HG03521 (cell line): ENCODE measurements at regions not wholly inside any gene's neighbourhood (a gene's known extent, or its start where the extent isn't known, plus 50 kb on each side); places are given as distances from the start of the nearest gene placed in this dataset.

Experiments
- ATAC-seq: cut with Tn5 transposase; IDR thresholded peaks from one replicate; pipeline ENCODE4 v1.9.1; 2021; ENCODE audit warnings: mild to moderate bottlenecking, moderate library complexity; ENCODE audit not compliant: unreplicated experiment

DNA sequence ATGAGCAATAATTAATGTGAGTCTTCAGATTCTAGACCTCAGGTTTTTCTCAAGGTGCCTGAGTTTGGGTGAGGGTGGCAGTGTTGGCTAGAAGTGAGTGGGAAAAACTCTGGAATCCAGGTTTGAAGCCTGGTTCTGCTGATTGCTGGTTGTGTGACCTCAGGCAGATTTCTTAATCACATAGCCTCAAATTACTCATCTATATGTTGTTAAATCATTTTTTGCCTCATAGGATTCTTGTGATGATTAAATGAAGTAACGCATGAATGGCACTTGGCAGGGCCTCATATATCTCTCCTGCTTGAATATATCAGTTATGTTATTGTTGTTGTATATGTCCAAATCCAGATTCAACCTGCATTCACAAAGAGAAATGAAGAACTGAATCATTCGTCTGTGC lies 60.5 kb downstream of the NR2F2 start:
- no peak for ATAC-seq

DNA sequence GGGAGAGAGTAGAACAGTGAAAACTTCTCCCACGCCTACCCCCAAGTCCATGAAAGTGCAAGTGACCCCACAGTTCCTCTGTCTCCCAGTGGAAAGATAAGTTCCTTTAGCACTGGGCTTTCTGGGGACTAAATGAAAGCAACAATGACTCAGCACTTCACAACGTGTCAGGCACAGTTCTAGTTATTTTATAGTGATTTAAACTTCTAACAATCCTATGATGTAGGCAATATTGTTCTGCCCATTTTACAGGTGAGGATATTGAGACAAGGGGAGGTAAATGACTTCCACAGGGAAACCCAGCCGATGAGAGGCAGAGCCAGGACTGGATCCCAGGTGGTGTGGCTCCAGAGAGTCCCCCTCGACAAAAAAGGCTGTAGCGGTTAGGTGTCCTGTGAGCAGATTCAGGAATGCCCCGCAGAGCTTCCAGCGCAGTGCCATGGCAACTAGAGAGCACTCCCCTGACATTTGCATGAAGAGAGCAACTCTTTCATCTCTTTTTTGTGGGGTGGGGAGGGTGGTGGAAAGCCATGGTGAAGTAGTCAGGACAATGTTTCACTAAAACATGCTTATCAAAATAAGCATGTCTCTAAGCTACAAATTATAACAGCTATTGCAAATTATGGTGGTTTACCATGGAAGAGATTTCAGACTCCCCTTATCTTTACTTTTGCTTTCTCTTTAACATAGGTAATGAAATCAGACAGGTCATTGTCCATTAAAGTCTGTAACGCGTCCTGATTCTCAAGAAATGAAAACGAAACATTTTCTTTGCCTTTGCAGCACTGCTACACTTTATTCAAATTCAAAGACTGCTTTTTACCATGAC lies 62.1 kb downstream of the NR2F2 start:
- no peak for ATAC-seq

DNA sequence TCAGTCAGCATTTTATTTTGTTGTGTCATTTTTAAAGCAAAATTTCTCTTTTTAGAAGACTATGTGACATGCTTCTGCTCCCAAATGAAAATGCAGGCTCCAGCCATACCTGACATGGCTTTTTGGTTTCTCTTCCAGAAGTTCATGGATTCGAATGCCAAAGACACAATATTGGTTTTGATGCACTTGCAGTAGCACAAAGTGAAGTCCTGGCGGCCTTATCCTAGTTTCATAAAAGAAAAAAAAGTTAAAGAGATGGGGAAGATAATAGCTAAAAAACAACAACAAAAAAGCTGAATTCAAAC lies 62.7 kb downstream of the NR2F2 start:
- ATAC-seq: no peak

DNA sequence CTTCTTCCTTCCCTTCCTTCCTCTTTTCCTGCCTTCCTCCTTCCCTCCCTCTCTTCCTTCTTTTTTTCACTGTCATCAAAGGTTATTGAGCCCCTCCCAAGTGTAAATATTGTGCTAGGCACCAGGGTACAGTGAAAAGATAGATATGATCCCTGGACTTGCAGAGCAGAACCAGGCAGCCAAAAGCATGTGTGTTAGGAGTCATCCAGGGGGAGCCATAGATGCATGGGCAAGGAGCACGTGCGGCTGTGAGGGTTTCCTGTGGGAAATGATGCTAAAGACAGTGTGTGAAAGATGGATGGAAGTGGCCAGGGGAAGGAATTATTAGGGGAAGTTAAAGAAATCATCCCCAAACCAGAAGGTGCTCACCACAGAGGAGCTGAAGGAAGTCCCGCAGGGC lies 65.2 kb downstream of the NR2F2 start:
- ATAC-seq: no peak

DNA sequence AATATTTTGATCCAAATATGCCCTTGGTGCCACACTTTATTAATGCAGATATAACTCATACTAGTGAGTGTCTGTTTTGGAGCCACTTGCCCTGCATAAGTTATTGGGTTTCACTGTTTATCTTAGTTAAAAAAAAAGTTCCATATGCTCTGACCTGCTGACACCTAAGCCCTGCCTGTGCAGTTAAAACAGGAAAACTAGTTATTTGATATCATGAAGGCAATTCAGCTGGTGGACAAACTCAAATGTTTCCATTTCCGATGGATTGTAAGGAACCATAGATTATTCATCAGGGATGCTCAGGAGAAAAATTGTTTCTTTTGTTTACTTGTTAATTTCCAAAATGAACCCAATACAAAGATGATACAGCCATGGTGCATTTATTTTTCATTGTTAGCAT lies 68.3 kb downstream of the NR2F2 start:
- ATAC-seq: no peak

DNA sequence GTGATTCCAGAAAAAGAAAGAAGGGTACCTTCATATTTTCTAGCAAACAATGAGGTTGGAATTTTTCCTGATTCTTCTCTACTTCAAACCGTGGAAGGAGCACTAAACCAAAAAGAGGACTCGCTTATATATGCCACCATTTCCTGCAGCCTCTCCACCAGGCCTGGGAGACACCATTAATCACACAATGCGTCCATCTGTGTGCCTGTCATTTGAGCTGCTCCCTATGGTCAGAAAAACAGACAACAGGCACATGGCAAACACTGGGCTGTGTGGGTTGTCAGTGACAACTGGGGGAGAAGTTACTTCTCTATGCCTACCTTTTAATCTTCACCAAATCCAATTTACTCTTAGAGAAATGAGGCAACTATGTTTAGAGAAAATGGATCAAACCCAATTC lies 71.9 kb downstream of the NR2F2 start:
- no peak for ATAC-seq

DNA sequence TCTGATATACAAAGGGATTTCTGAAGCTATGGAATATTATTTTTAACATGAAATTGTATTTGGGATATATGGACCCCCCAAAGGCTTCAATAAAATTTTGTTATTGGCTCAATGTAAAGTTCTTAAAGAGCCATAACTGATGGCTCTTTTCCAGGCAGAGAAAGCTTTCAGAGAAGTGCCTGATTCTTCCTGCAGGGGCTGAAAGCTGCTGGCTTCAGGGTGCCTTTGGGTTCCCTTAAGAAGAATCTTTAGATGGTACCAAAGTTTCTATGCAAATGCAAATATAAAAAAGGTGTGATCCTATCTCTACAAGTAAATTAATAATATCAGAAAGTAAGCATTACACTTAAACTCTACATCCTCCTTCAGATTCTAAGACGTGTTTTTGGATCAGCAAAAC lies 72.6 kb downstream of the NR2F2 start:
- ATAC-seq: no peak

DNA sequence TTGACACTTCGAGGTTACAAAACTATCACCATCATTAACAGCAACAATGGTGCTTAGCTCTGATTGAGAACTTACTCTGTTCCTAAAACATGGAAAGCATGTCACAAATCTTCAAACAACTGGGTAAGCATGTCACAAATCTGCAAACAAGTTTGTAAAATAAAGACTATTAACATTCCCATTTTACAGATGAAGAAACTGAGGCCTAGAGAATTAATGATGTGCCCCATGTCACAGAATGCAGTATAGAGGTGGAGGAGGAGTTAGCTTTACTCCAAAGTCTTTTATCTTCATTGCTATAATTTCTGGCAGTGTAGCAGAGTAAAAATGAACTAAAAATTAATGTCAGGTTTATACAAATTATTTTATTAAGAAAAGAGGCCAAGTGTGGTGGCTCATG lies 73.4 kb downstream of the NR2F2 start:
- no peak for ATAC-seq

DNA sequence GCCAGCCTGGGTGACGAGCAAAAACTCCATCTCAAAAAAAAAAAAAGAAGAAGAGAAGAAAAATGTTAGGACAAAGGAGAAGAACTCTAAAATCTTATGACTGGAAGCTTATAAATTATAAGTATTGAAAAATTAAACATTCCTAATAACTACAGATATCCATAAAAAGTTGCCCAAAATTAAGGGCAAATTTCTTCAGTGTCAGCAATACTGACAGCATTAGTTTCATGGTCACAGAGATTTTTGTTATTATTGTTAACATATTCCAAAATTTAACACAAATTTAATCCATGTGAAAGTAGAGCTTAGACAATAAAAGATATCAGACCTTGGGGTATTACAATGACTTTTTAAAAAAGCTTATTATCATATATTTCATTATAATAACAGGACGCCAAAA lies 74.1 kb downstream of the NR2F2 start:
- no peak for ATAC-seq

DNA sequence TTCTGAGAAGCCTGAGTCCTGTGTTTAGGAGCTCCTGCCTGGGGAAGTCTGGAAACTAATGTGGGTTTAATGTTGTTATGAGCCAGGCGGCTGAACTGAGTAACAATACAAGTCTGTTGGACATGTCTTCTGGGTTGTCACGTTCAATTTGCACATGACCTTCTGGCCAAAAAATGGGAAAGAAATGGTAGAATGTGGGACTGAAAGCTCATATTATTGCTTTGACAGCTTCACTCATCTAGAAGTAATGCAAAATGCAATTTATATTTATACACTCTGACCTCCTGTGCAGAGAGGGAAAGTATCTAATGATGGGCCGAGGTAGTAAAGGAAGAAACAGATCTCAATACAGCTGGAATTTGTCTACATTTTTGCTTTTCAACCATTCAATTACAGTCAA lies 75.8 kb downstream of the NR2F2 start:
- no peak for ATAC-seq

DNA sequence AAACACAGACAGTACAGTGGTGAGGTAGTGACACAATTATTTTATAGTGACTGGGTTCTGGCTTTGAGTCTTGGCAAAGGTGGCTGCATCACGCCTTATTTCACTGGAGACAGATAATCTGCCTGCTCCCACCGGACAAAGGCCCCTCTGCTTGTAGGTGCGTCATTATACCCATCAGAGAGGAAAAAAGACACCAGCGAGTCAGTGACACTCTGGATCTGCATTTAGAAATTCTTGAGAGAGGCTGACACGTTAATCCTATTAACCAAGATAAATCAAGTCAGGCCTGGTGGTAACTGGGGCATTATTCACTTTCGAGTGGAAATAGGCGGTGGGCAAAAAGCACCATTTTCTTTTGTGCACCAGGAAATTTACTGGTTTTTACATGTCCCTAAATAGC lies 76.2 kb downstream of the NR2F2 start:
- ATAC-seq: no peak

DNA sequence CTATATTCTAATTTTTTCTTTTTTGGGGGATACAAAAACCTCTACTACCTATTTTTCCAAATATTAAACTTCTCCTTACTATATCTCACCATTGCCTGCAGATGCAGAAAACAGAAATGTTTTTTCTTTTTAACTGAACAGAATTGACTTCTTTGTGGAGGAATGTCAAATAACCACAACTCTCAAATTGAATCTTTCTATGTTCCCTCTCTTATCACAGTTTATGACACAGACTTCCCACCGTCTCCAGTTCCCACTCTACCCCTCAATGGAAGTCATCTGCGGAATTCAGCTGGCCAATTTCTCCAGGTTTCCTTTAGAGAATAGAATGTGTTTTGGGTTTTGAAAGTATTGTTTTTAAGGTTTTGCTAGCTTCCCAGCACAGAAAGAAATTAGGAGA lies 77.0 kb downstream of the NR2F2 start:
- no peak for ATAC-seq

DNA sequence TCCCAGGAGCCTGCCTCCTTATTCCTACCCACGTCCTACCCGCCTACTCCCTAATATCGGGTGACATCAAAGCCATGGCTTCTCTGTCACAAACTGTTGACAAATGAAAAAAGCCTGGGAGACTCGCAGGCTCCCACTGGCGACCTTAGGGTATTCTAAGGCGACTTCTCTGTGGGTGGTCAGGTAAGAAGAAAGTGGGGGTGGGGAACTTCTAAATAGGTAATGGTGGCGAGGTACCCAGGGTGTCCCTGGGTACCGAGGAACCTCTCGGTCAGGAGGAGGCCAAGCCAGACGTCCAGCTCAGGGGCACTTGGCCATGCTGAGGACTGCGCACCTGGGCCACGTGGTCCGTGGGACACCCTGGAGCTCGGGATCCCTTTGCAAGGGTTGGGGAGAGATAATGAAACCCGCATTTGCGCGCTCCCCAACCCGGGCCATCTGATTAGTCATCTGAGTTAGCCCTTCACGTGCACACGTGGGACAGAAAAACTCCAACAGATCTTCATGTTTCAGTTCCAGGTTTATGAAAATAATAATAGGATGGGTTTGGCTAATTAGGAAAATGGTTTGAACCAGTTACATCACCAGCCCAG lies 78.2 kb downstream of the NR2F2 start:
- ATAC-seq: no peak

DNA sequence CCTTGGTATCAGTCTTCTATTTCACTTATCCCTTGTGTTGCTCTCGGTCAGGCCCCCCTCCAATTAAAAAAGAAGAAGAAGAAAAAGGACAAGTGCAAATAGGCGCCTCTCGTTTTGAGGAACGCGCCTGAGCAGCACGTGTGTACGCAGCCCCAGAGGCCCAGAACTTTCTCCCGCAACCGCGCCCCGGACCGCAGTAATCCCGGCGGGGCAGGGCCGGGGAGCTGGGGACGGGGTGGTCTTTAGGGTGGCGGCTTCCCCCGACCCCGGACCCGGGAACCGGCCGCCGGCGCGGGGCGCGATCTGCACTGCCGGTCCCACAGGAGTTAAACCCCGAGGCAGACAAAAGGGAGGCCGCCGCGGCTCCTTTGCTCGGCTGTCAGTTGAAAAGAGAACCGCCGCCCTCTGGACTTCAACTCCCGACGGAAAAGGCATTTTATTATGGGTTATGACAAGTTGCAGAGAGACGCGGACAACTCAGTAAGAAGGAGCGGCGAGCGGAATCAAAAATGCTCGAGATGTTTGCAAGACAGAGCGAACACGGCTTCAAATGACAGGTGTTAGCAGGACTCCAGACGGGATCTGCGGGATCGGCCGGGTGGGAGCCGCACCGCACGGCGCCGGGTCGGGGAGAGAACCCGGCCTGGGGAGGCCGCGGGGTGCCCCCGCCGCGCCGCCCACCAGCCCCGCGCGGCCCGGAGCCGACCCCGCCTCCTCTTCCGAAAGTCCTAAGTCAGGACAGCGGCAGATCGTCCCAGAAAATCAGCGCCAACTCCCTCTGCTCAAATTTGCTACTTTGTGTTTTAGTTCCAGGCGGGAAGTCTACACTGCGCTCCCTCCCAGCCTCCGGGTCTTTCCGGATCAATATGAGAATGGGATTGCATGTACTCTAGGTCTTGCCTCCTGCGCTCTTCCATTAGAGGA lies 79.0 kb downstream of the NR2F2 start:
- ATAC-seq: no peak

DNA sequence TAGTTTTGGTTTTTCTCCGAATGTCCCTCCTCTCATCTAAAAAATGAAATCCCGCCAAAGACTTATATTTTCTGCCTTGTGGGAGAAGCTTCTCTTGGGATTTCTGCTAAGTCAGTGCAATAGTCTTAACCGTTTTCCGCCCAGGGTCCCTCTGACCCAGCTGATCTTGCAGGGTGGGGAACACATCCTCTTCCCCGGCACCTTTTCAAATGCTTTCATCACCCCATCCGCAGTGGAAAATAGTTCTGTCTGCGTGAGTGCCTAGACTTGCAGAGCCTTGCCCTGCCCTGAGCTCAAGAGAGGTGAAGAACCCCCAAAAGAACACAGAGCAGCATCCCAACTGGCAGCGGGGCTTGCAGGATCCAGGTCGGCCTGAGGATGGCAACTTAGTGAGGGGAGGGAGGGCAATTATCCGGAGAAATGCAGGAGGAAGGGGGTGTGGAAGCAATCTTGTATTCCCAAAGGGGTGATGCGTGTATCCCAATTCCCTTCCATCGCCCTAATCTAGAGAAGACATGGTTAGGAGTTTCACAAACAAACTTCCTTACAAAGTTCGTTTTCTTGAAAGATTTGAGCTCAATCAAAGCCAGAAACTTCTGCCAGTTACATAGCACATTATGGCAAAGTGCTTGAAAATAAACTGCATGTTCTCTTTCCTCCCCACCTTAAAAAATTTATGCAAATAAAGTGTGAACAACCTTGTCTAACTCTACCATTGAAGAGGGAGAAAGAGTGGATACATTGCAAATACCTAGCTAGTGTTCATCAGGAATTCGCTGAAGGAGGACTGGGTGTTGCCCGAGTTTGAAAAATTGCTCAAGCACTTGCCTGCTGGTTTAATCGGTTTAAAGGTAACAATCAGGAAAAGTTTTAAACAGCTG lies 79.9 kb downstream of the NR2F2 start:
- ATAC-seq: no peak

DNA sequence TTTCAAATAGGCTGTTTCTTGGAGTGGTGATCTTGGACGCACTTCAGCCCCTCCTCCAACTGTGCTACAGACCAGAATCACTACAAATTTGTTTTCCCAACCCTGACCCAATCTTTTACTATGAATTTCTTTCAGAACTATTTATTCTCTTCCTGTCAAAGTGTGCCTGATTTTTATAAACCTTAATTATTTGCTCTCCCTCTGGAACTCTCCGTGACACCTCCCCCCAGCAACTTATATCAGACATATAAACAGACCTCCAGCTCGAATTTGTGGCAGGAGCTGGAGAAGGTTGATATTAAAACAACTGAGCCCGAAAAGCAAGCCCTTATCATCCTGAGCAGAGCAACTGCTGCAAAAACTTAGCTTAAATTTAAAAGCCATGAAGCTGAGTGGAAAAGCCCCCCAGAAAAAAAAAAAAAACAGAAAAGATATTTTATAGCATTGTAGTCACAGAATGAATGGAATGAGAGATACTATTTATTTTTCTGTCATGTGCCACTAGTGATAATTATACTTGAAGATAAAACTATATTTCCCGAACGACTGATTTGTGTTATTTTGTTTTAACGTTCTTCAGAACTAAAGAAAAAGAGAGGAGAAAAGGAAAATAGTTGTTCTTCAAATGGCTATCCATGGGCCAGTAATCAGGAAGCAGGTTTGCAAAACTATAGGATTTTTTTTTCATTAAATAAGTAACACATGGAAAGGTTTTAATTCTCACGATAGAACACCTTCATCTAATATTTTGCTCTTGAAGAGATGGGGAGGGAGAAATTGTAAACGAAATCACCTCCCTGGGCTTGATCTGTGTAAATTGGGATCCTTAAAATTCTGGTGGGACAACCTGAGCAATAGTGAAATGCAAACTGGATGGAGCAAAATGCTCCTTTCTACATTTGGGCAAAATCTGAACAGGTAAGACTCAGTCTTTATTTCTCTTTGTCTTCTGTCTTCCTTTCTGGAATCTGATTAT lies 80.8 kb downstream of the NR2F2 start:
- ATAC-seq: no peak

DNA sequence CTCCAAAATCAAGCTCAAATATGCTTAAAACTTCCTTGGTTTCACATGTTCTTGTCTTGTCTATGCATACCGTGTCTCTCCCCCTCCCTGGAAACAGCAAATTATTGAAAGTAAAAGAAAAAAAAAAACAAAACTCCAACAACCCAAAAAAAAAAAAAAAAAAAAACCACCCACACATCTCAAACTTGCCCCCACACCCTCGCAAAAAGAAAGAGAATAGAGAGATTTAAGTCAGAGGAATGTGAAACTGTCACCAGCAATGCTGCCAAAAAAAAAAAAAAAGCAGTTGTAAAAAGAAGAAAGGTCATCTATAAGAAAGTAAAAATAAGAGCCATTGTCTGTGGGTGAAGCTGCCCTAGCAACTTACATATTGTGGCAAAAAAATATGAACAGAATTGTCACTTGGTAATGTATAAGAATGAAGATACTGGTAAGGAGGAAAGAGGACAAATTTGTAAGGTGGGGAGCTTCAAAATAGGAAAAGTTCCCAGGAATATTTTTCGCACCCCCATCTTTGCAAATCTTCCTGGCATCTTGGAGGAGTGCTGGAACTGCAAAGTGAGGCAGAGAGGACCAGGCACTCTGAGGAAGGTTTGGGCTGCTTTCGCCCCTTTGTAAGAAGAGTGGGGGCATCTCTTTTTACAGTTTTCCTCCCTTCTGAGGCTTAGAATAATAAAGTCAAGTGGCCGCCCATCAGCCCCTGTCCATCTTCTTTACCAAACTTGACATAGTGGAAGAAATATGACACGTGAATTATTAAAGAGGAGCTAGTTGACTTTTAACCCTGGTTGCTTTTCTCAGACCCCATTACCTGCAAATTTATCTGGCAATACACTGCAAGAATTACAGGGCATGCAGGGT lies 81.8 kb downstream of the NR2F2 start:
- no peak for ATAC-seq

DNA sequence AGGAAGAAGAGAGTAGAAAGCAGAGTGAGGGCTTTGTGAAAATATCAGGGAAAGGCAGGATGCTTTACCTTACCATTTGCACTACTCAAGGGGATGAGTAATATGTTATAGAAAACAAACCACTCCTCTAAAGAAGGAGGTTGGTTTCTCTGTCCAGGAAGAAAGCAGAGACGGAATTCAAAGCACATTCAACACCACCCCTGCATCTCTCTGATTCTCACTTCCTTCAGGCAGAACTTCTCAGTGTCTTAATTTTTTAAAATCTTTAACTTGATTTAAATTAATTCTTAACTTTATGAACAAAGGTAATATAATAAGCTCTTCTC lies 82.4 kb downstream of the NR2F2 start:
- no peak for ATAC-seq

DNA sequence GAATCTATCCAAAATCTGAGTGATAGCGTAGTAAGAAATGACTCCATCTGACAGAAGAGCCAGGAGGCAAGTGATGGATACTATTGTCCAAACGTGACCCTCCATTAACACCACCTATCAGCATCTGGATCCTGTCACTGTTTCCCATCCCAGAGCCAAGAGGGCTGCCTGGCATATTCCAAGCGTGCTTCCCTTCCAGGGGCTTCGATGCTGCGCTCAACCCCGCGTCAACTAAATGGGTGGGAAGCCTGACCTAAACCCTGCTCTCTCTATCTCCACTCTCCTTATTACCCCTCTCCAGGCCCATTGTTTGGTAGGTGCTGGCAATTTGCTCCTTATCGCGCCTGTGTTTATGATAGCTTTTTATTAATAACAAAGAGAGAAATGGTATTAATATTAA lies 83.2 kb downstream of the NR2F2 start:
- no peak for ATAC-seq
